ENCODE measurements at regions not wholly inside any gene's neighbourhood (a gene's known extent, or its start where the extent isn't known, plus 50 kb on each side); places are given as distances from the start of the nearest gene placed in this dataset.

- DNase-seq (ENCODE audit: low spot score): no peak
These were observed 230.6 kb upstream of the CPEB2 start for GRCh38 chr4:14771504-14772175.

- no peak for DNase-seq (ENCODE audit: low spot score)
These were observed 229.9 kb upstream of the CPEB2 start for GRCh38 chr4:14772388-14772787.

- no peak for DNase-seq (ENCODE audit: low spot score)
These were observed 219.0 kb upstream of the CPEB2 start for GRCh38 chr4:14783011-14783877.

- DNase-seq (ENCODE audit: low spot score): no peak
These were observed 215.1 kb upstream of the CPEB2 start for GRCh38 chr4:14787221-14787620.

- peak; percentile 33 for DNase-seq (ENCODE audit: low spot score)
These were observed 214.4 kb upstream of the CPEB2 start for GRCh38 chr4:14787894-14788293.

GRCh38 chr4:14790494-14790893 lies 211.8 kb upstream of the CPEB2 start:
- DNase-seq (ENCODE audit: low spot score): no peak

- peak; percentile 2 for DNase-seq (ENCODE audit: low spot score)
These were observed 209.5 kb upstream of the CPEB2 start for GRCh38 chr4:14792702-14793227.

GRCh38 chr4:14800977-14801376 lies 201.3 kb upstream of the CPEB2 start:
- DNase-seq (ENCODE audit: low spot score): no peak

GRCh38 chr4:14802596-14802995 lies 199.7 kb upstream of the CPEB2 start:
- no peak for DNase-seq (ENCODE audit: low spot score)

- DNase-seq (ENCODE audit: low spot score): no peak
These were observed 194.4 kb upstream of the CPEB2 start for GRCh38 chr4:14807856-14808255.

GRCh38 chr4:14809203-14809602 lies 193.1 kb upstream of the CPEB2 start:
- no peak for DNase-seq (ENCODE audit: low spot score)

- no peak for DNase-seq (ENCODE audit: low spot score)
These were observed 192.2 kb upstream of the CPEB2 start for GRCh38 chr4:14810121-14810520.

- no peak for DNase-seq (ENCODE audit: low spot score)
These were observed 191.7 kb upstream of the CPEB2 start for GRCh38 chr4:14810568-14810967.

- DNase-seq (ENCODE audit: low spot score): no peak
These were observed 190.2 kb upstream of the CPEB2 start for GRCh38 chr4:14812101-14812500.

GRCh38 chr4:14816623-14817261 lies 185.5 kb upstream of the CPEB2 start:
- DNase-seq (ENCODE audit: low spot score): no peak

GRCh38 chr4:14824189-14824588 lies 178.1 kb upstream of the CPEB2 start:
- DNase-seq (ENCODE audit: low spot score): no peak

- DNase-seq (ENCODE audit: low spot score): no peak
These were observed 175.2 kb upstream of the CPEB2 start for GRCh38 chr4:14827111-14827510.

GRCh38 chr4:14829795-14830194 lies 172.5 kb upstream of the CPEB2 start:
- no peak for DNase-seq (ENCODE audit: low spot score)

GRCh38 chr4:14831416-14831815 lies 170.9 kb upstream of the CPEB2 start:
- no peak for DNase-seq (ENCODE audit: low spot score)

GRCh38 chr4:14833053-14833452 lies 169.2 kb upstream of the CPEB2 start:
- no peak for DNase-seq (ENCODE audit: low spot score)

- DNase-seq (ENCODE audit: low spot score): no peak
These were observed 167.9 kb upstream of the CPEB2 start for GRCh38 chr4:14834382-14834781.

- no peak for DNase-seq (ENCODE audit: low spot score)
These were observed 167.0 kb upstream of the CPEB2 start for GRCh38 chr4:14835288-14835687.
